CD4-positive, alpha-beta T cell treated with Interleukin-12 subunit alpha and Interleukin-12 subunit beta, for 1 hour (primary cell): ENCODE measurements at regions not wholly inside any gene's neighbourhood (a gene's known extent, or its start where the extent isn't known, plus 50 kb on each side); places are given as distances from the start of the nearest gene placed in this dataset.

Experiments
- DNase-seq: peaks from one replicate; pipeline ENCODE4 v3.0.0-alpha.2; 2020

- DNase-seq: no peak
Observed at GRCh38 chr5:168005936-168006335, 285.5 kb upstream of the WWC1 start.

GRCh38 chr5:168006456-168007130, 284.9 kb upstream of the WWC1 start:
- no peak for DNase-seq

GRCh38 chr5:168007286-168007685, 284.2 kb upstream of the WWC1 start:
- no peak for DNase-seq

GRCh38 chr5:168008555-168008954, 282.9 kb upstream of the WWC1 start:
- no peak for DNase-seq

- no peak for DNase-seq
Observed at GRCh38 chr5:168011096-168011495, 280.3 kb upstream of the WWC1 start.

- no peak for DNase-seq
Observed at GRCh38 chr5:168012006-168012405, 279.4 kb upstream of the WWC1 start.

- no peak for DNase-seq
Observed at GRCh38 chr5:168013546-168013945, 277.9 kb upstream of the WWC1 start.

GRCh38 chr5:168014433-168015123, 276.9 kb upstream of the WWC1 start:
- no peak for DNase-seq

GRCh38 chr5:168015506-168015905, 275.9 kb upstream of the WWC1 start:
- DNase-seq: no peak

- no peak for DNase-seq
Observed at GRCh38 chr5:168017313-168017712, 274.1 kb upstream of the WWC1 start.

- no peak for DNase-seq
Observed at GRCh38 chr5:168019143-168019542, 272.3 kb upstream of the WWC1 start.

- DNase-seq: no peak
Observed at GRCh38 chr5:168020542-168021294, 270.7 kb upstream of the WWC1 start.

- no peak for DNase-seq
Observed at GRCh38 chr5:168022446-168023169, 268.8 kb upstream of the WWC1 start.

GRCh38 chr5:168023191-168023590, 268.3 kb upstream of the WWC1 start:
- DNase-seq: no peak

- DNase-seq: no peak
Observed at GRCh38 chr5:168024306-168024705, 267.1 kb upstream of the WWC1 start.

GRCh38 chr5:168027007-168027406, 264.4 kb upstream of the WWC1 start:
- no peak for DNase-seq

- DNase-seq: no peak
Observed at GRCh38 chr5:168030912-168031311, 260.5 kb upstream of the WWC1 start.

GRCh38 chr5:168031614-168032013, 259.8 kb upstream of the WWC1 start:
- DNase-seq: no peak

- no peak for DNase-seq
Observed at GRCh38 chr5:168039039-168039438, 252.4 kb upstream of the WWC1 start.

- no peak for DNase-seq
Observed at GRCh38 chr5:168039566-168040248, 251.7 kb upstream of the WWC1 start.

GRCh38 chr5:168041583-168041982, 249.9 kb upstream of the WWC1 start:
- DNase-seq: no peak

GRCh38 chr5:168042284-168043068, 249.0 kb upstream of the WWC1 start:
- DNase-seq: no peak
